ENCODE measurements at regions not wholly inside any gene's neighbourhood (a gene's known extent, or its start where the extent isn't known, plus 50 kb on each side); places are given as distances from the start of the nearest gene placed in this dataset.

- H3K9me3 ChIP-seq: peaks cover 0 to 19% (median 13%) of the 10 kb centered on the region in 4 donors
- no peak for DNase-seq
- no peak overlapping the region for H3K4me3 ChIP-seq
- H3K27me3 ChIP-seq: peaks cover 0 to 21% (median 0%) of the 10 kb centered on the region in 3 donors
- intact Hi-C loops (cut with DNase I; ENCODE audit: low total_unique reads): no loop called here
- no peak overlapping the region for H3K27ac ChIP-seq
- 43 to 62% (median 54%) methylated on average over 9 of the region's 9 CpGs for WGBS, 5 donors
- no peaks in the 10 kb centered on the region for H3K36me3 ChIP-seq
- no peak for TF ChIP-seq EP300 (IDR thresholded peaks at IDR 0.05)
- no peaks in the 10 kb centered on the region for H3K4me1 ChIP-seq
Measured at GRCh38 chr20:43832096-43832816, 82.4 kb upstream of the TOX2 start.

GRCh38 chr20:43831481-43832065 lies 83.1 kb upstream of the TOX2 start:
- peaks cover 0 to 19% (median 13%) of the 10 kb centered on the region in 4 donors for H3K9me3 ChIP-seq
- H3K27me3 ChIP-seq: peaks cover 0 to 19% (median 0%) of the 10 kb centered on the region in 3 donors
- no peak overlapping the region for H3K4me3 ChIP-seq
- no peak for TF ChIP-seq POLR2A (IDR thresholded peaks at IDR 0.05)
- TF ChIP-seq CTCF (IDR thresholded peaks at IDR 0.05): no peak
- TF ChIP-seq POLR2AphosphoS5 (IDR thresholded peaks at IDR 0.05): no peak
- no peak for TF ChIP-seq EP300 (IDR thresholded peaks at IDR 0.05)
- intact Hi-C loops (cut with DNase I; ENCODE audit: low total_unique reads): no loop called here
- no peaks in the 10 kb centered on the region for H3K36me3 ChIP-seq
- WGBS, 5 donors: 80 to 87% (median 86%) methylated on average over 14 of the region's 14 CpGs
- DNase-seq: no peak
- no peak overlapping the region for H3K27ac ChIP-seq
- H3K4me1 ChIP-seq: no peaks in the 10 kb centered on the region

- Histone ChIP-seq H3K9me3 (peaks cover 0 to 19% (median 13%) of the 10 kb centered on the region in 4 donors), H3K4me1 (no peaks in the 10 kb centered on the region), H3K27ac (no peak overlapping the region), H3K36me3 (no peaks in the 10 kb centered on the region), H3K27me3 (peaks cover 0 to 19% (median 0%) of the 10 kb centered on the region in 3 donors), H3K4me3 (no peak overlapping the region)
- no peak for DNase-seq
- TF ChIP-seq POLR2AphosphoS5 (IDR thresholded peaks at IDR 0.05) (no peak), EP300 (IDR thresholded peaks at IDR 0.05) (no peak), POLR2A (IDR thresholded peaks at IDR 0.05) (no peak), CTCF (IDR thresholded peaks at IDR 0.05) (no peak)
- intact Hi-C loops (cut with DNase I; ENCODE audit: low total_unique reads): no loop called here
- WGBS, 5 donors: 54 to 74% (median 58%) methylated on average over 5 of the region's 5 CpGs
Measured at GRCh38 chr20:43830883-43831282, 83.8 kb upstream of the TOX2 start.

- no peaks in the 10 kb centered on the region for H3K4me1 ChIP-seq
- no peak for DNase-seq
- no peak overlapping the region for H3K27ac ChIP-seq
- peaks cover 0 to 19% (median 13%) of the 10 kb centered on the region in 4 donors for H3K9me3 ChIP-seq
- H3K27me3 ChIP-seq: peaks cover 0 to 19% (median 0%) of the 10 kb centered on the region in 3 donors
- no peaks in the 10 kb centered on the region for H3K36me3 ChIP-seq
- WGBS, 5 donors: 65 to 81% (median 74%) methylated on average over 6 of the region's 6 CpGs
- intact Hi-C loops (cut with DNase I; ENCODE audit: low total_unique reads): no loop called here
- TF ChIP-seq POLR2AphosphoS5 (IDR thresholded peaks at IDR 0.05): no peak
- TF ChIP-seq EP300 (IDR thresholded peaks at IDR 0.05): no peak
- TF ChIP-seq POLR2A (IDR thresholded peaks at IDR 0.05): no peak
- no peak for TF ChIP-seq CTCF (IDR thresholded peaks at IDR 0.05)
- no peak overlapping the region for H3K4me3 ChIP-seq
Measured at GRCh38 chr20:43829951-43830690, 84.5 kb upstream of the TOX2 start.
